GM21381 (cell line): ENCODE measurements at regions not wholly inside any gene's neighbourhood (a gene's known extent, or its start where the extent isn't known, plus 50 kb on each side); places are given as distances from the start of the nearest gene placed in this dataset.
"Not testable (repeated sequence)": the region's sequence is repeated elsewhere in the genome, so short reads cannot be mapped to it uniquely, and the experiment has no call there.

Experiments
- ATAC-seq: cut with Tn5 transposase; IDR thresholded peaks from one replicate; pipeline ENCODE4 v1.9.1; 2021; ENCODE audit warnings: mild to moderate bottlenecking, moderate library complexity; ENCODE audit not compliant: unreplicated experiment

DNA sequence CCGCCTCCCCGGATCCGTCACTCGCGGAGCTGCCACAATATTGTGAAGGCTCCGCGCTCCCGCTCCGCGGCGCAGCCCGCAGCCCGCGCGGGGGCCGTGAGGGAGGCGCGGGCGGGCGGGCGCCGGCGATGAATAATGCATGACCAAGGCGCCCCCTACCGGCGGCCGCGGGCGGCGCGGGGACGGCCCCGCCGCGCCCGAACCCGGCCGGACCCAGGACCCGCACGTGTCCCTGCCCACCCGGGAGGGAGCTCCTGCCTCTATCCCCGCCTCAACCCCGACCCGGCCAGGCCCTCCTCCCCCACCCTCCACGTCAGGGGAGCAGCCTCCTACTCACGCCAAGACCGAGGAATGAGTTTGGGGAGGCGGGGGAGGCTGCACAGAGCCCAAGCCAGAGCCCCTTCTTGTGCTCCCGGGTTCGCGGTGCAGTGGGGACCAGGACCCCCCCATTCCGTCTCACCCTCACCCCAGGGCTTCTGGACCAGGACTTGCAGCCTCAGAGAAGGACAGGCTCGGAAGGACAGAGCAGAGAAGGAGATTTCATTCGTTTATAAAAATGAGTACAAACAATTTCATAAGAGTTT is 70.8 kb upstream of the CASZ1 start:
- no peak for ATAC-seq

- no peak for ATAC-seq
These were observed 71.6 kb upstream of the CASZ1 start for GRCh38 chr1:10867914-10868598.

DNA sequence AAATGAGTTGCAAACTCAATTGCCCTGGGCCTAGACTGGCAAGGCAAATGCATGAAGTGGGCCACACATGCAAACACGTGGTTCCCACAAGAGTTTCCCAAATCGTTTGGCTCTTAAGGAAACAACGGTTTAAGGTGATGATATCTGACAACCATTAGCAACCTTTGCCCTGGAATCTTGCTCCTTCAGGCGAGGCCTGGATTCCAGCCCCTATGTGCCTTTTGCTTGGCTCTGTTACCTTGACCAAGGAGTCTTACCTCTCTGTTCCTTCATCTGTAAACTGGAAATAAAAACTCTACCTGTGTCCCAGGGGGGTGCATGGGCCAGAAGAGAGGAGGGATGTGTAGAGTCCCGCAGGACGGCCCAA is 72.1 kb upstream of the CASZ1 start:
- no peak for ATAC-seq

- no peak for ATAC-seq
These were observed 73.5 kb upstream of the CASZ1 start for GRCh38 chr1:10869933-10870332.

- ATAC-seq: no peak
These were observed 74.1 kb upstream of the CASZ1 start for GRCh38 chr1:10870493-10871096.

- ATAC-seq: no peak
These were observed 76.7 kb upstream of the CASZ1 start for GRCh38 chr1:10873189-10873588.

GRCh38 chr1:10874351-10874750 is 77.9 kb upstream of the CASZ1 start:
- ATAC-seq: no peak

- ATAC-seq: no peak
These were observed 81.4 kb upstream of the CASZ1 start for GRCh38 chr1:10877894-10878293.

- ATAC-seq: no peak
These were observed 82.0 kb upstream of the CASZ1 start for GRCh38 chr1:10878469-10878868.

GRCh38 chr1:10880063-10880462 is 83.6 kb upstream of the CASZ1 start:
- ATAC-seq: no peak

- no peak for ATAC-seq
These were observed 84.6 kb upstream of the CASZ1 start for GRCh38 chr1:10881046-10881445.

DNA sequence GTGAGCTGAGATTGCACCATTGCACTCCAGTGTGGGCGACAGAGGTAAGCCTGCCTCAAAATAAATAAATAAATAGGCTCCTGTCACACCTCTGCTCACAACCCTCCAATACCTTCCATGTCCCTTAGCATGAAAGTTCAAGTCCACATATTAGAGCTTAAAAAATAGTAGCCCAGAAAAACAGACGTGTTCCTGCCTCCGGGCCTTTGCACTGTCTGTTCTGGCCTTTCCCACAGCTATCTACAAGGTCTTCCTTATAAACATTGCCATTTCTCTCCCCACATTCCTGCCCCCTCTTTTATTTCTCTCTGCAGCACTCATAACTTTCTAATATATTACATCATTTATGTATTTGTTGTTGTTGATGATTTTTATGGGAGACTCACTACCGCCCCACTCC is 85.6 kb upstream of the CASZ1 start:
- no peak for ATAC-seq

- not testable (repeated sequence) for ATAC-seq
These were observed 90.6 kb upstream of the CASZ1 start for GRCh38 chr1:10887032-10887431.

- no peak for ATAC-seq
These were observed 91.8 kb upstream of the CASZ1 start for GRCh38 chr1:10888291-10888690.

- no peak for ATAC-seq
These were observed 92.6 kb upstream of the CASZ1 start for GRCh38 chr1:10888791-10889649.

DNA sequence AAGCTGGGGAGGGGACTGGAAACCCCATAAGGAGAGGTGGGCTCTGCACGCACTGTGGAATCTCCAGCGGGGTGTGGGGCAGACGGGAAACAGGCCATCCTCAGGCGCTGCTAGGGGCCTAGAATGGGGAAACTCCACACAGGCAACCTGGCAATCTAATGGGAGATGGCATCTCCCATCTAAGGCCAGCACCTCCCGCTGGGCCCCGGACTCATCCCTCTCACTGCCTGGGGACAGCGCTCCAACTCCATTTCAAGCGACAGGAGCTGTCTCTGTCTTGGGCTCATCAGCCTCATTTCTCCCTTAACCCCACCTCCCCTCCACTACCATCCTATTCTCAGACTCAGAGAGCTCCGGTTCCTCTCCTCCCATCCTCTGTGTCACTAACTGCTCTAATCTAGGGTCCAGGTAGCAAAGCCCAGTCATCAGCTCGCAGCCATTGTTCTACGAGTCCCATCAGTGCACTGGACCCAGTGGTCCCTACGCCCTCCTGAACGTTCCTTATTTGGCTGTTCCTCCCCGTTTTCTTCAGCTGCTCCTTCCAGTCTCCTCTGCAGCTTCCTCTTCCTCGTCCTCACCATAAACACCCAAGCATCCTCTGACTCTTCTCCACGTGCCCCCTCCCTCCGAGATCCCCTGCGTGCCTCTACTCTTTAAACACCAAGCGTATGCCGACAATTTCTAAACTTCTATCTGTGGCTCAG is 93.4 kb upstream of the CASZ1 start:
- ATAC-seq: no peak

GRCh38 chr1:10890491-10891071 is 94.1 kb upstream of the CASZ1 start:
- no peak for ATAC-seq

GRCh38 chr1:10891091-10891490 is 94.6 kb upstream of the CASZ1 start:
- no peak for ATAC-seq

DNA sequence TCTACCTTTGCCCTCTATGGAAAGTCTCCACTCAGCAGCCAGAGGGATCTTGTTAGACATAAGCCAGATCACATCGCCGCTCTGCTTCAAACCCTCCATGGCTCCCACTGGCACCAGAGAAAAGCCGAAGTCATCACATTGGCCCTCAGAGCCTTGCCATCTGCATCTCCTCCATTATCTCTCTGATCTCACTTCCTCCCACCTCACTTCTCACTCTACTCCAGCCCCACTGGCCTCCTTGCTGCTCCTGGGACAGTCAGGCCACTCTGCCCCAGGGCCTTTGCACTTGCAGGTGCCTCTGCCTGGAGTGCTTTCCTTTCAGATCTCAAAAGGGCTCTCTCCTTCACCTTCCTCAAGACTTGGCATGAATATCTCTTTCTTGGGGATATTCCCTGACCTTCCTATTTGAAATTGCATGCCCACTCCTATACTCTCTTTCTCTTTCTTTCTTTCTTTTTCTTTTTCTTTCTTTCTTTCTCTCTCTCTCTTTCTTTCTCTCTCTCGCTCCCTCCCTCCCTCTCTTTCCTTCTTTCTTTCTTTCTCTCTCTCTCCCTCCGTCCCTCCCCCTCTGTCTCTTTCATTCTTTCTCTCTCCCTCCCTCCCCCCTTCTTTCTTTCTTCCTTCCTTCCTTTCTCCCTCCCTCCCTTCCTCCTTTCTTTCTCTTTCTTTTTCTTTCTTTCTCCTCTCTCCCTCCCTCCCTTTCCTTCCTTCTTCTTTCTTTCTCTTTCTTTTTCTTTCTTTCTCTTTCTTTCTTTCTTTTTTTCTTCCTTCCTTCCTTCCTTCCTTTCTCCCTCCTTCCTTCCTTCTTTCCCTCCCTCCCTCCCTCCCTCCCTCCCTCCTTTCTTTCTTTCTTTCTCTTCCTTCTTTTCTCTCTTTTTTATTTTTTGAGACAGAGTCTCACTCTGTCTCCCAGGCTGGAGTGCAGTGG is 96.0 kb upstream of the CASZ1 start:
- no peak for ATAC-seq

GRCh38 chr1:10895621-10896020 is 99.2 kb upstream of the CASZ1 start:
- ATAC-seq: no peak
